D341Med (cell line): ENCODE measurements at regions not wholly inside any gene's neighbourhood (a gene's known extent, or its start where the extent isn't known, plus 50 kb on each side); places are given as distances from the start of the nearest gene placed in this dataset.

Experiments used
- DNase-seq: peaks from one replicate; pipeline ENCODE4 v3.0.0; 2012; ENCODE audit warnings: low spot score

- DNase-seq, result no peak
These were observed 296.3 kb upstream of the ZP4 start for GRCh38 chr1:238186887-238187574.

GRCh38 chr1:238177960-238178645 lies 287.4 kb upstream of the ZP4 start:
- DNase-seq, result no peak

DNA sequence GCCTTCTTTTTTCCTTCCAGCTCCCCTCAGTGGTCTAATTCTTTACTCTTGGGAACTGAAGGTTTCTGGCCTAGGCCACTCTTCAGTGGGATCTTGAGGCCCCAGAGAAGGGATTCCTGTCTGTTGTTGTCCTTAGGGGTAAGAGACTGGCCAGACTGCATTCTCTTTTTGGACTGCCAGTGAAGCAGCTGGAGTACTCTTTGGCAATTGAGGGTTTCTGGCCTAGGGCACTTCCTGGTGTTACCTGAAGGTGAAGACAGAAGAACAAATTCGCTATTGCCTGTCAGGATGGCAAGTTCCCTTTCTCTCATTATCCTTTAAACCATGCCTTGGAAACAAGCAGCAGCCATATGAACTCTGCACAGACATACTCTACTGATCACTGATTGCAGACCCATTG lies 286.6 kb upstream of the ZP4 start:
- no peak for DNase-seq

DNA sequence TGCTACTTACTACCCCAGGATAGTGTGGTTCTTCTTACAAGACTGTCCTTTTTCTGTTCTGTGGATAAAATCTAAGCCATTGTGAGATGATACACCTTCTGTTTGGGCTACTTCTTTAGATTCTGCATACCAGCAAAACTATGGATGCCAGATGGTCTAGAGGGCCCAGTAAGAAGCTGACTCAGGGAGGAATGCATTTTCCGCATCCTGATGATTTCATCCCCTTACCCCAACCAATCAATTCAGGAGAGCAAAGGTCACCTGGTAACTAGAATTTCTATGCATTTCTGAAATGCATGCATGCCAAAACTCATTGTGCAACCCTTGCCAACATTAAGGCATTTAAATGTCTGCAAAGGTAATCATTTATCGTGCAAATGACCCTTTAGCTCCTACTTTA lies 285.7 kb upstream of the ZP4 start:
- no peak for DNase-seq

- DNase-seq, result no peak
These were observed 281.3 kb upstream of the ZP4 start for GRCh38 chr1:238171985-238172384.

DNA sequence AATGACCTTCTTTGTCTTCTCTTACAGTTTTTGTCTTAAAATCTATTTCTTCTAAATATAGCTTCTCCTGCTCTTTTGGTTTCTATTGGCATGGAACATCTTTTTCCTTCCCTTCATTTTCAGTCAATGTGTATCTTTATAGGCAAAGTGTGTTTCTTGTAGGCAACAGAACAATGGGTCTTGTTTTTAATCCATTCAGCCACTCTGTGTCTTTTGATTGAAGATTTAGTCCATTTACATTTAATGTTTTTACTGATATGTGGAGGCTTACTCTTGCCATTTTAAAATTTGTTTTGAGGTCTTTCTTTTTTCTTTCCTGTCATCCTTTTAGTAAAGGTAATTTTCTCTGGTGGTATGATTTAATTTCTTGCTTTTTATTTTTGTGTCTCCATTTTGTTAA lies 271.2 kb upstream of the ZP4 start:
- no peak for DNase-seq

DNA sequence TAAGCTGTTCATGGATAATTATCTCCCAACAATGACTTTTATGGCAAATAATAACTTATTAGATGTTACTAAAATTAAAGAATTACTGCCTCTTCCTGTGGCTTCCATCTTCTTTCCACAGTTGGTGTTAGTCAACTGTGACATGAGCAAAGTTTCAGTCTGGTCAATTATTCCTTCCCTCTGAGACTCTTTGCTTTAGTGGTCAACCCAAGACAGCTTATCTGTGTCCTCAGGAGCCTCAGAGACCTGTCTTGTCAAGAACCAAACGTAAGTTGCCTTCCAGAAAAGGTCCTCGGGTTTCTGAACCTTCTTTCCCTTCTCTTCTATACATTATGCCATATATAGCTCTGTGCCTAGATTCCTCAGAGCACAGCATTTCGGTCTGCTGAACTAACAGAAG lies 263.2 kb upstream of the ZP4 start:
- no peak for DNase-seq

GRCh38 chr1:238153253-238153652 lies 262.5 kb upstream of the ZP4 start:
- DNase-seq, result no peak

DNA sequence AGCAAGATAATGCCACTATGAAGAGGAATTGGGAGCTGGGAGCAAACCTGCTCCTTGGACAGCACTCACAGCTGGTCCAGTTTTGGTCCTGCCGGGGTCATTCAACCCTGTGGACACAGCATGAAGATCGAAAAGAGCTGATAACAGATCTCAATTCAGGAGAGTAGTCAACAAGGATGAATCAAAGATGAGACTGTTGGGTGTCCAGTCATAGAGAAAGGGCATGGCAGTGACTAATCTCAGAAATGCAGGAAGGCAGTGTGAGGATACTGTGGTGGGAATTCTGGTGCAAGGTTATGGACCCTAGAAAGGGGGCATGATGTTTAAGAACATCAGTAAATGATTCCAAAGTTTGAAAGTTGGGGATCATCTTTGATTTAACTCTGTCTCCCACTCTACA lies 261.4 kb upstream of the ZP4 start:
- no peak for DNase-seq

- DNase-seq, result no peak
These were observed 252.3 kb upstream of the ZP4 start for GRCh38 chr1:238143038-238143437.

DNA sequence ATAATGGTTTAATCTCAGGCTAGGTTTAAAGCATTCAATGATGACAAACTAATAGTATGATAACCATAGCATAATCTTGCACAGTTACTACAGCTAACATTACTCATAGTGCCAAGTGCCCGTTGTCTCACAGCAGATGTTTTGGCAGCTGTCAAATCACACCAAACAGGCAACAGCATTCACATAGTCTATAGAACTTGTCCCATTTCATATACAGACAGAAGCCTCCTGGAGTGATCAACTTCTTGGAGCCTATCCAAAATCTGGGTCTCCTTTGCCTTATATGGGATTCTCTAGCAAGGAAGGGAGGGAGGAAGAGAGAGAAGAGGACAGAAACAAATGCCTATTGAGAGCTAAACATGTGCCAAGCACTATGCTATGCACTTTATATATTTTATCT lies 250.6 kb upstream of the ZP4 start:
- DNase-seq, result no peak

- DNase-seq, result no peak
These were observed 249.0 kb upstream of the ZP4 start for GRCh38 chr1:238139713-238140112.

GRCh38 chr1:238138059-238138626 lies 247.4 kb upstream of the ZP4 start:
- DNase-seq, result no peak

DNA sequence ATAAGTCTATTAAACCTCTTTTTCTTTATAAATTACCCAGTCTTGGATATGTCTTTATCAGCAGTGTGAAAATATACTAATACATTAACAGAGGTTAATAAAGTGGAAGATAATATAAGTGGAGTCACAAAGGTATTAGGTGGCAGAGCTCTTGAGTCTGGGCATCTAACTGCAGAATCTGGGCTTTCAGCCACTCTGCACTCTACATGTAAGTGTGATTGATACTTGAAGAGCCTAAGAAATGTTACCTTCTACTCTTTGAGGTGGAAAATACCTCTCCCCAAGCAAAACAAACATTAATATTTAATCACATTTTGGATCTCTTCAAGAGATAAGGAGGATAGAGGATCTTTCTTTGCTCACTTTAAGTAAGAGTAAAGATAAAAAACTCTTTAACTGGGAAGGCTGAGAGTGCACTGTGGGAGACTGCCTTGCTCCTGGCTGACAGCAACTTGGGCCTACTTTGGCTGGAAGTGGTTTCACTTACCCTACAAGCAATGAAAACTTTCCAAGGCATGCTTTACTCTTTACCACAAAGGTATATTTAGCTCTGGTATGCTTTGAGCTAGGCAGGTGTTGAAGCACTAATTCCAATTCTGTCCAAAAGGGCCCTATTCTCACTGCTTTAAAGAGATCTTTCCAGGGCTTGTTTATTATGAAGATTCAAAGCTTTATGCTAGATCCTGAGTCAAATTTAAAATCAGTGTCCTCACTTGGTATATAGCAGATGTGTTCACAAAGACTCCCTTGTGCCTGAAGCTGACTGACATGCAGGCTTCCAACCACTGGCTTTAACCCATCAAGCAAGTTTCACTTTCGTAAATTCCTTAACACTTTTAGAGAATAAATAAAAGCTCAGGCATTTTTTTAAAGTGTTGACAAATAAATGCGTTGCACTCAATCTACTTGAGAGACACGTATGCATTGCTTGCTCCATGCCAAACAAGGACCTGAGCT lies 245.3 kb upstream of the ZP4 start:
- no peak for DNase-seq

DNA sequence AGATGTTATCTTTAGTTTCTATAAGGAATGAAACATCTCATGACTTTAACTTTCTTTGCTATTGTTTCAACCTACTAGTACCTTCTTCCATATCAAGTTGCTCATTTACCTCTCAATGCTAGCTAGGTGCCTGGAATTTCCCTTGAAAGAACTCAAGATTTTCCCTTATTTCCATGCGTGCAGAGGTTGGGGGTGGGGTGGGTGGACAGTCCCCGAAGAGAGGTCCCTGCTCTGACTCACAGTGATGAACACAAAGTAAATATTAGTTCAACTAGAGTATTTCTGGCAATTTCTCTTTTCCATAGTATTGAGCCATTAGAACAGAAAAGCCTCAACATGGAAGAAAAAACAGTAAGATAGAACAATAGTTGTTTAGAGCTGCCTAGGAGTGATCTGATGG lies 239.0 kb upstream of the ZP4 start:
- no peak for DNase-seq

DNA sequence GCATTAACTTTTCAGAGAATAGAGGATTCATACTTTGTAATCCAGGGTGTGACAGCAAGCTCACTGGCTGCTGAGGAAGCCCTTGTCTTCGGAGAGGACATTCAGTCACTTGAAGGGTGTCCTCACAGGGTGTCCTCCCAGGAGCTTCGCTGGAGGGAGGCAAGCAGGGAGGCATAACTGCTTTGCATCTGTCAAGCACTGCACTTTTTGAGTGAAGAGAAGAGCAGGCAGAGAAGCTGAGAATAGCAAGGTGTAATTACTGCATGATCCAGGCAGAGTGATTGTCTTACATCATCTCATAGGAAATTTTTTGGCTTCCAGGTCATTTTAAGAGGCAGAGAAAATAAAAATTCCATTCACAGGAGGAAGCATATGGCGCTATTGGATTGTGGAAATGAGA lies 232.5 kb upstream of the ZP4 start:
- no peak for DNase-seq

DNA sequence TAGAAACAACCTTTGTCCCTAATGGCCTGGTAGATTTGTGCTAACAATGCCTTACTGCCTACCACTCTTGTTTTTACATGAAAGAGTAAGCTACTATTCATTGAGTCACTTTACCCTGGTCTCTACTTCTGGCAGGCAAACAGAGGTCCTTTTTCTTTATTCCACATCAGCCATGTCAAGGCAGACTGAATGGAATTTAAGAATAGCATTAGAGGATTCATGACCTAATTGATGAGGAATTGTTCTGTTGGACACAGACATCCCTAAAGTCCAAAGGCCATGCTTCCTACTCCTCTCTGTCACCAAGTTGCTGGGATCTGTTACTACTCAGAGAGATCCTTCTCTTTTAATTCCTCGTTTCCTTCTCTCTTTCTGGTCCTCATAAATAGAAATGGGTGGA lies 229.1 kb upstream of the ZP4 start:
- DNase-seq, result no peak

DNA sequence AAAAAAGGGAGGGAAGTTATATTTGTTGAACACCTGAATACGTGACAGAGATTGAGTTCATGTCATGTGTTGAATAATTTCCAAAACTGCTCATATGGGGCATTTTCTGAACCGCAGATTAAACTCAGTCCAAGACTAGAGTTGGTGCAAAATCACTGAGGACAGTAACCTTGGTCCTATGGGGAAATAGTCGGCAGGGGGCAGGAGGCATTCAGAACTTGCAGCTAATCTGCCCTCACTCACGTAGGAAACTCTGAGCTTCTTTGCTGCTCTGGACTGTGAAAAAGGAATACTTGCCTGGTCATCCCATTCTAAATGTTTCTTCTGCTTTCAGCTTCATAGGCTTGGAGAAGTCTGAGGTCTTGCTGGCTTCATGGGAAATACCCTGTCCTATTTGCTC lies 228.3 kb upstream of the ZP4 start:
- DNase-seq, result peak; percentile 32

- no peak for DNase-seq
These were observed 225.1 kb upstream of the ZP4 start for GRCh38 chr1:238115852-238116251.

GRCh38 chr1:238112952-238113621 lies 222.4 kb upstream of the ZP4 start:
- DNase-seq, result no peak

DNA sequence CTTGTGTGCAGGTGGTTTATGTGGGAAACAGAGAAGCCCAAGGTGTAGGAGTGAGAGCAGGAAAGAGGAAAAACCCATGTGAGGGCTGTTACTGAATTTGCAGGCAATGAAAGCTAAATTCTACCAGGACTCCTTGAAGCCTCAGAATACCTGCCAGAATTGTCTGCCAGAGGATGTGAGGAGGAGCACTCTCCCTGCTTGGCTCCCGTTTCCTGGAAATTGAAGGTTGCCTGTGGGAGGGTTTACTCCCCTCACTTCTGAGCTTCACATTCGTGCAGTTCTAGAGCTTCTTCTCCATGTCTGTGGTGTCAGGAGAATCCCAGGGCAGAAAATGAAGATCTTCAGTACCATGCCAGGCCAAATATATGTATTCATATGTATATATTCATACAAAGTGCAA lies 220.8 kb upstream of the ZP4 start:
- no peak for DNase-seq

GRCh38 chr1:238111081-238111480 lies 220.4 kb upstream of the ZP4 start:
- no peak for DNase-seq
